Uterus (tissue), 2 donors: ENCODE measurements at regions not wholly inside any gene's neighbourhood (a gene's known extent, or its start where the extent isn't known, plus 50 kb on each side); places are given as distances from the start of the nearest gene placed in this dataset.

ENCODE experiments used
- POLR2A ChIP-seq, 2 donors: fragments of 450-650 bp; IDR thresholded peaks; one replicate each; pipeline ENCODE4 v1.6.1; 2016; ENCODE audit warnings: antibody characterized with exemption in 2 of 2, mild to moderate bottlenecking in 1 of 2, moderate library complexity in 1 of 2
- TF ChIP-seq, protein P1 (sequence below), 4 experiments: fragments of 200-600 bp in 2 of 4; fragments of 450-650 bp in 2 of 4; sonication (generic) in 2 of 4; IDR thresholded peaks; one replicate each; pipeline ENCODE4 v1.5.1; 2016 to 2019; ENCODE audit warnings: antibody characterized with exemption in 4 of 4, mild to moderate bottlenecking in 2 of 4, moderate library complexity in 1 of 4

- no peak for TF ChIP-seq POLR2A (IDR thresholded peaks at IDR 0.05)
- TF ChIP-seq, protein P1, sequence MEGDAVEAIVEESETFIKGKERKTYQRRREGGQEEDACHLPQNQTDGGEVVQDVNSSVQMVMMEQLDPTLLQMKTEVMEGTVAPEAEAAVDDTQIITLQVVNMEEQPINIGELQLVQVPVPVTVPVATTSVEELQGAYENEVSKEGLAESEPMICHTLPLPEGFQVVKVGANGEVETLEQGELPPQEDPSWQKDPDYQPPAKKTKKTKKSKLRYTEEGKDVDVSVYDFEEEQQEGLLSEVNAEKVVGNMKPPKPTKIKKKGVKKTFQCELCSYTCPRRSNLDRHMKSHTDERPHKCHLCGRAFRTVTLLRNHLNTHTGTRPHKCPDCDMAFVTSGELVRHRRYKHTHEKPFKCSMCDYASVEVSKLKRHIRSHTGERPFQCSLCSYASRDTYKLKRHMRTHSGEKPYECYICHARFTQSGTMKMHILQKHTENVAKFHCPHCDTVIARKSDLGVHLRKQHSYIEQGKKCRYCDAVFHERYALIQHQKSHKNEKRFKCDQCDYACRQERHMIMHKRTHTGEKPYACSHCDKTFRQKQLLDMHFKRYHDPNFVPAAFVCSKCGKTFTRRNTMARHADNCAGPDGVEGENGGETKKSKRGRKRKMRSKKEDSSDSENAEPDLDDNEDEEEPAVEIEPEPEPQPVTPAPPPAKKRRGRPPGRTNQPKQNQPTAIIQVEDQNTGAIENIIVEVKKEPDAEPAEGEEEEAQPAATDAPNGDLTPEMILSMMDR (IDR thresholded peaks at IDR 0.05) = no peak
Measured at GRCh38 chr22:47318041-47318737, 555.7 kb downstream of the TBC1D22A start.
